DMS53 (cell line): ENCODE measurements at regions not wholly inside any gene's neighbourhood (a gene's known extent, or its start where the extent isn't known, plus 50 kb on each side); places are given as distances from the start of the nearest gene placed in this dataset.

ENCODE experiments used
- DNase-seq: peaks from one replicate; lab custom pipeline; 2025; lab: John Stamatoyannopoulos, UW

GRCh38 chr12:4223273-4223845, 50.2 kb upstream of the CCND2 start:
- DNase-seq, result no peak

DNA sequence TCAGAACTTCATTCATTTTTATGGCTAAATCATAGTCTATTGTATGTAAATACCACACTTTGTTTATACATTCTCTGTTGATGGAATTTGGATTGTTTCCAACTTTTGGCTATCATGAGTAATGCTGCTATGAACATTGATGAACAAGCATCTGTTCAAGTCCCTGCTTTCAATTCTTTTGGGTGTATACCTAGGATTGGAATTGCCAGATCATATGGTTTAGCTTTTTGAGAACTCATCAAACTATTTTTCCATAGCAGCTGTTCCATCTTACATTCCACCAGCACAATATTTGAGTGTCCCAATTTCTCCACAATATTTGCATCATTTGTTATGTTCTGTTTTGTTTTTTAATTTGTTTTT, 52.3 kb upstream of the CCND2 start:
- DNase-seq, result no peak

DNA sequence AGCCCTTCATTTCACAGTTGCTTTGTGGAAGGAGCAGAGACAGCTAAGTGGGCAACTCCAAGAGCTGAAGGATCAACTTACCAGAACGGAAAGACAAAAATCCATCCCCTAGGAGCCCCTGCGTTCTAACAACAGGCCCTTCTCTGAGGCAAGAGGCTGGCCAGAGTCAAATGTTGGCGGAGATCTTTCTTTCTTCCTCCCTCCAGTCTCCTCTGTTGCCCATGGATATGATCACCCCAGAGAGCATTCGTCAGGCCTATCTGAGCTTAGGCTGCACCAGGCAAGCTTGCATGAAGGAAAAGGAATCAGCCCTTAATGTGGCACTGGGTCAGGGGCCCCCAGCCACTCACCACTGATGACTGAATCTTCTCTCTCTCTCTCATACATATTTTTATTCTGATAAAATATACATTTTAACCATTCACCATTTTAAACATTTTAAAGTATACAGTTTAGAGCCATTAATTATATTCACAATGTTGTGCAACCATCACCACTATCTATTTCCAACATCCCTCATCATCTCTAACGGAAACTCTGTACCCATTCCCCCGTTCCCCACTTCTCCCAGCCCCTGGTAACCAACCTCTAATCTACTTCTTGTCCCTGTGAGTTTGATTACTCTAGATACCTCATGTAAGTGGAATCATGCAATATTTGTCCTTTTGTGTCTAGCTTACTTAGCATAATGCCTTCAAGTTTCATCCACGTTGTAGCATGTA, 52.9 kb upstream of the CCND2 start:
- DNase-seq, result no peak

- no peak for DNase-seq
Observed at GRCh38 chr12:4217091-4217490, 56.5 kb upstream of the CCND2 start.

GRCh38 chr12:4216187-4216927, 57.2 kb upstream of the CCND2 start:
- no peak for DNase-seq

- DNase-seq, result peak; percentile 70
Observed at GRCh38 chr12:4215229-4216186, 58.1 kb upstream of the CCND2 start.

GRCh38 chr12:4214877-4215228, 58.7 kb upstream of the CCND2 start:
- no peak for DNase-seq

DNA sequence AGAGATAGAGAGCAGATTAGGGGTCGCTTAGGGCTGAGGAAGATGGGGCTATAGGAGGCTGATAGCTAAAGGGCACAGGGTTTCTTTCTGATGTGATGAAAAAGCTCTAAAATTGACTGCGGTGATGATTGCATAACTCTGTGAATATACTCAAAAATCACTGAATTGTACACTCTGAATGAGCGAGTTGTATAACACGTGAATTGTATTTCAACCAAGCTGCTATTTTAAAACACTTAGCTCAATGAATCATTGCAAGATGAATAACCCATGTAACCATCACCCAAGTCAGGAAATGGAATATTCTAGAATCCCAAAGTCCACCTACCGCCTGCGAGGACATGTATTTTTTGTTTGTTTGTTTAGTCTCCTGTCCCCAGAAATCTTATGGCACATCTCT, 60.1 kb upstream of the CCND2 start:
- no peak for DNase-seq

DNA sequence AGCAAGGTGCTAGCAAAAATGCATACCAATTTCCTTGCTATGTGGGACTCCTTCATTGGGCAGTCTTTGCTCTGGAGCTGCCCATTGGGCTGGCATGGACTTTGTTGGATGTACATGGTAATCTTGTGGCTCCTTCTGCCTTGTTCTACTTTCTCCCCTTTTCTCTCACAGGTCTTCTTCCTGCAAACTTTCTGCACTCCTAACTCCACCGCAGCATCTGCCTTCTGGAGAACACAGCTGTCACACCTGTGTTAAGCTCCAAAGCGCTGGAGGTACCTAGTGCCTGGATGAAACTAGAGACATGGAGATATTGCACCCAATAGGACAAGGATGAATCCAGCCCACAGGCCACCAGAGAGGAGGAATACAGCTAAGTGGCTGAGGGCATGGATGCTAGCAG, 60.7 kb upstream of the CCND2 start:
- DNase-seq, result no peak

DNA sequence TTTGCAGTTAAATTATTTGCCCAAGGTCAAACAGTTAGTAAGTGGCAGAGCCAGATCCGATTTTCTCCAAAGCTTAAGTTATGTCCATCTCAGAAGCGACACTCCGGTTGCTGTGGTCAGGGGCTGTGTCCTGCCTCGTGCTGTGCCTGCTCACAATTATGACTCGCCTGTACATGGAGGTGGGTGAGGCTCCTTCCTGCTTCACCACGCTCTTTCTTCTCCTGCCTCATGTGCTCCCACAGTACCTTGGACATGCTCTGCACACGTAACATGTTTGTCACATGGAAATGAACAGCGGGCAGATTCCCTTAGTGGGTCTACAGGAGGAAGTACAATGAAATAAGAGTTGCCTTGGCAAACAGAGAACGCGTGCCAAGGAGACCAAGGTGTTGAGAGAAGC, 62.2 kb upstream of the CCND2 start:
- no peak for DNase-seq

- DNase-seq, result no peak
Observed at GRCh38 chr12:4210183-4210582, 63.4 kb upstream of the CCND2 start.

DNA sequence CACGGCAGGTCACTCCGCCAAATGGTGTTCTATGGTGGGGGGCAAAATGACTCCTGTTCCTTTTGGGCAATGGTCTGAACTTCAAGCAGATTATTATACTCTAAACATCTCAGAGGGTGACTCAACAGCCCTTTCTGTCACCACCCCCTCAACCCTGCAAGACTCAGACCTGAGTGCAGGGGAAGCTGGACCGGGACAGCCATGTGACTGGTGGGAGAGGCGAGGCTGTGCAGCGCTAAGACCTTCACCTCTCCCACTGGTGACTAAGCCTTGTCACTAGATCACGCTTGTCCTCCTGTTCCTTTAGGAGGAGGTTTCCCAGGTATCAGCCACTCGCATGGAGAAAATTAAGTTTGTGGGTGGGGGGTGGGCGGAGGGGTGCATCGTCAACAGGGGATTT, 67.1 kb upstream of the CCND2 start:
- no peak for DNase-seq

DNA sequence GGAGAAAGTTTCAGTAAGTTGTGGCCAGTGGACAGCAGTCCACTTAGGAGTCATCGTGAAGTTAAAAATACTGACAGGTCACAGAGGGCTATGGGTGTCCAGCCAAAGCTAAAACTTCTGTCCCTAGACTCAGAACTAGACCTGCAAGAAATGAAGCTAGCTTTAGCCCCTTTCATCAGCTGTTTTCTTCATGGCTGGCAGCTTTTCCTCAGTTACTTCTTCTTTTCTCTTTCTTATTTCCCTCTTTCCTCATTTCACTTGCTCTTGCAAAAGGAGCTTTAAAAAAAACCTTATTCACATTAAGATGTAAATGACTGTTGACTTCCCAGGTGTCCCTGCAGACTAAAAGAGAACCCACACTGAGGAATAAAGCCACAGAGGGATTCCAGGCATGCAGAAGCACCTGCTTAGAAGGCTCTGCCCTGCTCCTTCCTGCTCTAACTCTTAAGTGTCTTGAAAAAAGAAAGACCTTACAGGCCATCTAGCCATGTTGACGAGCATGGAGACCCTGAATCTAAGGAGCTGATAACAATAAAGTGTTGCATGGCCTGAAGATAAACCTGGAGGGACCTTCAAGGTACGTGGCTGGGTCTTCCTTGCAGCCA, 69.7 kb upstream of the CCND2 start:
- DNase-seq, result no peak

DNA sequence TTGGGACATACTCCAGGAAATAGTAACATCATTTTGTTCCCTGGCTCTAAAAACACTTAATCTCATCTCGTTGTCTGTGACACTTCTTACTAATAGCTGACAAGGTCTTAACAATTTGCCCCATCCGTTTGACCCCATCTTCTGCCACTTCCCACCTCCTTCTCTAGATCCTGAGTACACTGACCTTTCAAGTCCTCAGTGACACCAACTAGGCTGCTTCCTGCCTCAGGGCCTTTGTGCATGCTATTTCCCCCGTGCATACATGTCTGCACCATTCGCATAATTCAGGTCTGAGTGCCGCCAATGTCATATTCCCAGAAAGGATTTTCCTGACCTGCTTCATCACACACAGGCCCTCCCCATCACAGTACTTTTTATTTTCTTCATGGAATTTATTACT, 70.6 kb upstream of the CCND2 start:
- DNase-seq, result no peak

GRCh38 chr12:4202487-4202886, 71.1 kb upstream of the CCND2 start:
- no peak for DNase-seq

DNA sequence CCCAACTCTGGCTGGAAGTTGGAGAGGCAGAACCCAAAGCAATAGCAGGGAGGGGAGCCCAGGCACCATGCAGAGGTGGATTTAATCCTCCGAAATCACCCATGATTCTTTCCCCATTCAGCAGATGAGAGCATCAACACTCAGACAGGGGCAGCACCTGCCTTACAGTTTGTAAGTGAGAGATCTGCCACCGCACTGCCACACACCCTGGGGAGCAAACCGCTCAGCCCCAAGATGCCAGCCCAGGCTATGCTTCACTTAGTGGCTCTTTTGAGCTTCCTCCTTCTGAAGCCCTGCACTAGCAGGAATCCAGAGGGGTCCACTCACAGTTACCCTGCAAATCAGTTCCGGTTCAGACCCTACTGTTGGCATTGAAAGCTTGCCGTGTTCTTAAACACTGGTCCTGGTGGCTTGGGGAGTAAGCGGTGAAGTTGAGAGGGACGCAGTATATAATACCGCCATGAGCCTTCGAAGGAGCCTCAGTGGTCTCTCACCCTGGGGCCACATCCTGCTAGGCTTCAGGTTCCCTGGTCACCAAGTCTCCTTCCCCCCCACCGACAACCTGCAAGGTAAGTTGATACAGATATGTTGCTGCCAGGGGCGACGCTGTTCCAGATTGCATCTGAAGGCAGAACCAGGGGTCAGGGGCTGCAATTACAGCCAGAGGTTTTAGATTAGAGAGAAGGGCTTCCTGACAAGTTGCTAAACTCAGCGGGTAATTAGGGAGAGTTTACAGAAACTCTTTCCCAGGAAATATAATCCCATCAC, 72.0 kb upstream of the CCND2 start:
- no peak for DNase-seq

DNA sequence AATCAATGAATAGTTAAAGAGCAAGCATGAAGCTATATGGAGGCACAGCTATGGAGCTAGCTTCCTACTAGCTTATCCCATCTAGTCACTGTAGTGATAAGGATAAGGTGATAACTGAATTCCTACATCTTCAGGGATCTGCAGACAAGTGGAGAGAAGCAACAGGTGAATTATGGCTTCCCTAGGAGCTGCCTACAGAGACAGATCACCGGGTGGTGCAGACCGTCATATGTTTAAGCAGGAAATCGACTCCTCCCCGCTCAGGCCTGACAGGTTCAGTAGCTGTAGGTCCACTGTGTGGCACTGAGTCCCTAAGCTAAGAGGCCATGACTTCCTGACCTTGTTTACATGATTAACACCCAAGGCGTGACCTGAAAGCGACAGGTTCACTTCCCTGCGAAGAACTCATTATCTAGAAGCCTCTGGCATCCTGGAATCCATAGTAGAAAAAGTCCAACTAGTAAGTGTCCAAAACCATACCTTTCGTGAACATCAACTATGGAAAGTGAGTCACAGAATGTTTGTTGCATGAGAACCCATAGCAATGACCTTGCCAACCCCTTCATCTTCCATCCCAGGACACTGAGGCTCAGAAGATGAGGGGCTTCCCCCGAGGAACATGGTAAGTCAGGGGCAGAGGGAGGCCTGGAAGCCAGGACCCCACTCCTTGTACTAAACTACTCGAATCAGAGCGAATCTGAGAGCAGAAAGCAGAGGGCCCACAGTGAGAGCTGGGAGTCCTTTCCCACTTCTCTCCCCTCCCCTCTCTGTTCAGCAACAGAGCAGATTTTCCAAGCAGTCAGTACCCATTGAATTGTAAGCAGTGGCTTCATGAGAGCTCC, 75.4 kb upstream of the CCND2 start:
- no peak for DNase-seq

DNA sequence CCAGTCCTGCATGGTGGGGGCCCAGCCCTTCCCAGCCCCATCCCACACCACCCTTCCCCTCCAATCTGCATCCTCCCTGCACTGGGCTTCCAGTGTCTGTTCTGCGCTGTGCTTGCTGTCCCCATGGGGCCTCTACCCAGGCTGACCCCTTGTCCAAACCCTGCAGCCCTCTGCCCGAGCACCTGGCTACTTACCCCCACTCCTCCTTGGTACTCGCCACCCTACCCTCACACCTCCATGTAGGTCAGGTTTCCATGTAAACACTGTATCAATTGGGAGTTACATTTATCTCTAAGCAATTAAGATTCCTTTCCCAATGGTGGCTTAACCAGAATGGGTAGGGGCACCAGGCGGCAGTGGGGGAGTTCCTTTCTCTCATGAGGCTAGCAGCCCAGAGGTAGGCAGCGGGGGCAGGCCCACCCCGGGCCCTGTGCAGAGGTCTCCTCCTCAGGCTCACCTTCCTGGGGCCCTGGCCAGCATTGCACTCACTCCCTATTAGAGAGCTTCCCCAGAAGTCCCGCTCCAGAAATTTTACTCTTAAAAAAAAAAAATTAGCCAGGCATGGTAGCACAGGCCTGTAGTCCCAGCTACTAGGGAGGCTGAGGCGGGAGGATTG, 76.6 kb upstream of the CCND2 start:
- no peak for DNase-seq

- DNase-seq, result no peak
Observed at GRCh38 chr12:4194668-4195067, 78.9 kb upstream of the CCND2 start.

DNA sequence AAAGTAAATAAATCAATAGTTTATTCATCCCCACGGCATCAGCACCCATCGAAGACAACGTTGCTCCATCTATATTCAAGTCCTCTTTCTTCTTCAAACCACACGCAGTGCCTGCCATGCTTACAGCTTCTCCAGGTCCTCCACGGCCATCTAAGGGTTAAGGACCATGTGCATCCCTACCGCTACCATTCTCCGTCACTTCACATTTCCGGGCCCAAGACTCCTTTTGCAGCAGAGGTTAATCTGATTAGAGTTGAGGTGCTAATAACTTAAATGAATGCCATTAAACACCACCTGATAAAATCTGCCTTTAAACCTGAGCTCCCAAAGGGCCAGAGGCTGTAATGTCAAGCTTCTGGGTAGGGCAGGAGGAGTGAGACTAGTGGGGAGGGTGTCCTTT, 79.7 kb upstream of the CCND2 start:
- DNase-seq, result no peak
